ENCODE measurements at regions not wholly inside any gene's neighbourhood (a gene's known extent, or its start where the extent isn't known, plus 50 kb on each side); places are given as distances from the start of the nearest gene placed in this dataset.

DNA sequence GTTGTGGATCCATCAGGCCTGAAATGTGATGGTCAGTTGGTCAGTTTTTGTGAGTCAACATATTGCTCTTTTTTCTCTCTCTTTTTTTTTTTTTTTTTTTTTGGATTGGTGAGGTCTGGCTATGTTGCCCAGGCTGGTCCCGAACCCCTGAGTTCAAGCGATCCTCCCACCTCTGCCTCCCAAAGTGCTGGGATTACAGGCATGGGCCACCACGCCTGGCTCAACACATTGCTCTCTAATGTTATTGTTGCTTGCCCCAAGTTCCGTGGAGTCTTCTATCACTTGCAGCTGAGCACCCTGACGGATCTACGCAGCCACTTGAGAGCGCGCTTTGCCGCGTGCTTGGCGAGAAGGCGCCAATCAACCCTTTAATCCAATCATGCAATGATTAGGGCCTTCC, 69.5 kb upstream of the DIO3 start:
- TF ChIP-seq, protein P1, sequence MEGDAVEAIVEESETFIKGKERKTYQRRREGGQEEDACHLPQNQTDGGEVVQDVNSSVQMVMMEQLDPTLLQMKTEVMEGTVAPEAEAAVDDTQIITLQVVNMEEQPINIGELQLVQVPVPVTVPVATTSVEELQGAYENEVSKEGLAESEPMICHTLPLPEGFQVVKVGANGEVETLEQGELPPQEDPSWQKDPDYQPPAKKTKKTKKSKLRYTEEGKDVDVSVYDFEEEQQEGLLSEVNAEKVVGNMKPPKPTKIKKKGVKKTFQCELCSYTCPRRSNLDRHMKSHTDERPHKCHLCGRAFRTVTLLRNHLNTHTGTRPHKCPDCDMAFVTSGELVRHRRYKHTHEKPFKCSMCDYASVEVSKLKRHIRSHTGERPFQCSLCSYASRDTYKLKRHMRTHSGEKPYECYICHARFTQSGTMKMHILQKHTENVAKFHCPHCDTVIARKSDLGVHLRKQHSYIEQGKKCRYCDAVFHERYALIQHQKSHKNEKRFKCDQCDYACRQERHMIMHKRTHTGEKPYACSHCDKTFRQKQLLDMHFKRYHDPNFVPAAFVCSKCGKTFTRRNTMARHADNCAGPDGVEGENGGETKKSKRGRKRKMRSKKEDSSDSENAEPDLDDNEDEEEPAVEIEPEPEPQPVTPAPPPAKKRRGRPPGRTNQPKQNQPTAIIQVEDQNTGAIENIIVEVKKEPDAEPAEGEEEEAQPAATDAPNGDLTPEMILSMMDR (IDR thresholded peaks at IDR 0.05): no peak
- TF ChIP-seq POLR2A (IDR thresholded peaks at IDR 0.05): no peak
- TF ChIP-seq POLR2AphosphoS5 (IDR thresholded peaks at IDR 0.05): no peak
- no peak for TF ChIP-seq EP300 (IDR thresholded peaks at IDR 0.05)

Measured in suprapubic skin (tissue), 4 donors.